SK-N-SH (cell line): ENCODE measurements at regions not wholly inside any gene's neighbourhood (a gene's known extent, or its start where the extent isn't known, plus 50 kb on each side); places are given as distances from the start of the nearest gene placed in this dataset.

ENCODE experiments used
- EP300 ChIP-seq, 2 experiments: IDR thresholded peaks; 2 replicates each; pipeline versions ENCODE4 v1.4.0 to v1.6.1; 2012; ENCODE audit warnings: borderline replicate concordance in 1 of 2, low read depth in 1 of 2, low read length in 1 of 2
- FOSL2 ChIP-seq: IDR thresholded peaks from 2 replicates; pipeline ENCODE4 v1.4.0; 2012; ENCODE audit warnings: low read depth, mild to moderate bottlenecking, moderate library complexity, borderline replicate concordance
- JUND ChIP-seq: IDR thresholded peaks from 2 replicates; pipeline ENCODE4 v1.4.0; 2012
- POLR2AphosphoS5 ChIP-seq: IDR thresholded peaks from 2 replicates; pipeline ENCODE4 v1.6.1; 2012; ENCODE audit warnings: low read depth, low read length
- RFX5 ChIP-seq: IDR thresholded peaks from 2 replicates; pipeline ENCODE4 v1.6.1; 2012; ENCODE audit warnings: mild to moderate bottlenecking, improper control_type of control experiment, low read length
- RXRA ChIP-seq: IDR thresholded peaks from 2 replicates; pipeline ENCODE4 v1.4.0; 2012; ENCODE audit warnings: low read depth, mild to moderate bottlenecking, borderline replicate concordance
- TAF1 ChIP-seq: IDR thresholded peaks from 2 replicates; pipeline ENCODE4 v1.6.1; 2012; ENCODE audit warnings: low read depth, mild to moderate bottlenecking, low read length, moderate library complexity, borderline replicate concordance
- YY1 ChIP-seq: IDR thresholded peaks from 2 replicates; pipeline ENCODE4 v1.4.0; 2012; ENCODE audit warnings: low read depth, mild to moderate bottlenecking
- TF ChIP-seq, protein P1 (sequence below): fragments of 200-600 bp; sonication (generic); IDR thresholded peaks from 2 replicates; pipeline ENCODE4 v1.6.1; 2017; ENCODE audit warnings: antibody characterized with exemption, mild to moderate bottlenecking, moderate library complexity
- TF ChIP-seq, protein P2 (sequence below): IDR thresholded peaks from 2 replicates; pipeline ENCODE4 v1.4.0; 2012; ENCODE audit warnings: low read depth, borderline replicate concordance
- TF ChIP-seq, protein P3 (sequence below): IDR thresholded peaks from 2 replicates; pipeline ENCODE4; 2012
- TF ChIP-seq, protein P4 (sequence below): IDR thresholded peaks from 2 replicates; pipeline ENCODE4 v1.4.0; 2012; ENCODE audit warnings: low read depth

GRCh38 chr2:60213865-60214625, 339.4 kb downstream of the BCL11A start:
- TF ChIP-seq EP300 (IDR thresholded peaks at IDR 0.05; ENCODE audit: borderline replicate concordance in 1 of 2, low read depth in 1 of 2, low read length in 1 of 2) (no peak), RFX5 (no peak), YY1 (no peak), FOSL2 (no peak), TAF1 (no peak), POLR2AphosphoS5 (no peak), RXRA (no peak), JUND (no peak)
- TF ChIP-seq, protein P1, sequence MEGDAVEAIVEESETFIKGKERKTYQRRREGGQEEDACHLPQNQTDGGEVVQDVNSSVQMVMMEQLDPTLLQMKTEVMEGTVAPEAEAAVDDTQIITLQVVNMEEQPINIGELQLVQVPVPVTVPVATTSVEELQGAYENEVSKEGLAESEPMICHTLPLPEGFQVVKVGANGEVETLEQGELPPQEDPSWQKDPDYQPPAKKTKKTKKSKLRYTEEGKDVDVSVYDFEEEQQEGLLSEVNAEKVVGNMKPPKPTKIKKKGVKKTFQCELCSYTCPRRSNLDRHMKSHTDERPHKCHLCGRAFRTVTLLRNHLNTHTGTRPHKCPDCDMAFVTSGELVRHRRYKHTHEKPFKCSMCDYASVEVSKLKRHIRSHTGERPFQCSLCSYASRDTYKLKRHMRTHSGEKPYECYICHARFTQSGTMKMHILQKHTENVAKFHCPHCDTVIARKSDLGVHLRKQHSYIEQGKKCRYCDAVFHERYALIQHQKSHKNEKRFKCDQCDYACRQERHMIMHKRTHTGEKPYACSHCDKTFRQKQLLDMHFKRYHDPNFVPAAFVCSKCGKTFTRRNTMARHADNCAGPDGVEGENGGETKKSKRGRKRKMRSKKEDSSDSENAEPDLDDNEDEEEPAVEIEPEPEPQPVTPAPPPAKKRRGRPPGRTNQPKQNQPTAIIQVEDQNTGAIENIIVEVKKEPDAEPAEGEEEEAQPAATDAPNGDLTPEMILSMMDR = no peak
- TF ChIP-seq, protein P2, sequence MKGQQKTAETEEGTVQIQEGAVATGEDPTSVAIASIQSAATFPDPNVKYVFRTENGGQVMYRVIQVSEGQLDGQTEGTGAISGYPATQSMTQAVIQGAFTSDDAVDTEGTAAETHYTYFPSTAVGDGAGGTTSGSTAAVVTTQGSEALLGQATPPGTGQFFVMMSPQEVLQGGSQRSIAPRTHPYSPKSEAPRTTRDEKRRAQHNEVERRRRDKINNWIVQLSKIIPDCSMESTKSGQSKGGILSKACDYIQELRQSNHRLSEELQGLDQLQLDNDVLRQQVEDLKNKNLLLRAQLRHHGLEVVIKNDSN = no peak
- TF ChIP-seq, protein P3, sequence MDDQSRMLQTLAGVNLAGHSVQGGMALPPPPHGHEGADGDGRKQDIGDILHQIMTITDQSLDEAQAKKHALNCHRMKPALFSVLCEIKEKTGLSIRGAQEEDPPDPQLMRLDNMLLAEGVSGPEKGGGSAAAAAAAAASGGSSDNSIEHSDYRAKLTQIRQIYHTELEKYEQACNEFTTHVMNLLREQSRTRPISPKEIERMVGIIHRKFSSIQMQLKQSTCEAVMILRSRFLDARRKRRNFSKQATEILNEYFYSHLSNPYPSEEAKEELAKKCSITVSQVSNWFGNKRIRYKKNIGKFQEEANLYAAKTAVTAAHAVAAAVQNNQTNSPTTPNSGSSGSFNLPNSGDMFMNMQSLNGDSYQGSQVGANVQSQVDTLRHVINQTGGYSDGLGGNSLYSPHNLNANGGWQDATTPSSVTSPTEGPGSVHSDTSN = no peak
- TF ChIP-seq, protein P4, sequence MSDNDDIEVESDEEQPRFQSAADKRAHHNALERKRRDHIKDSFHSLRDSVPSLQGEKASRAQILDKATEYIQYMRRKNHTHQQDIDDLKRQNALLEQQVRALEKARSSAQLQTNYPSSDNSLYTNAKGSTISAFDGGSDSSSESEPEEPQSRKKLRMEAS = no peak
